Mucosa of stomach (tissue), 1 donor: ENCODE measurements at regions not wholly inside any gene's neighbourhood (a gene's known extent, or its start where the extent isn't known, plus 50 kb on each side); places are given as distances from the start of the nearest gene placed in this dataset.

Experiments used
- H3K27me3 ChIP-seq: one replicate; pipeline ENCODE4 v1.7.0; 2013; ENCODE audit warnings: mild to moderate bottlenecking, low read length; ENCODE audit not compliant: control insufficient read depth, insufficient read depth
- H3K36me3 ChIP-seq: one replicate; pipeline ENCODE4 v1.7.0; 2013; ENCODE audit warnings: low read length; ENCODE audit not compliant: control insufficient read depth, insufficient read depth
- H3K4me1 ChIP-seq: one replicate; pipeline ENCODE4 v1.7.0; 2013; ENCODE audit warnings: mild to moderate bottlenecking, low read length; ENCODE audit not compliant: control insufficient read depth, insufficient read depth
- H3K4me3 ChIP-seq: one replicate; pipeline ENCODE4 v1.7.0; 2013; ENCODE audit warnings: low read length
- H3K9ac ChIP-seq: one replicate; pipeline ENCODE4 v1.7.0; 2013; ENCODE audit warnings: mild to moderate bottlenecking, low read length, moderate library complexity
- H3K9me3 ChIP-seq: one replicate; pipeline ENCODE4 v1.7.0; 2013; ENCODE audit warnings: mild to moderate bottlenecking, low read length, moderate library complexity; ENCODE audit not compliant: control insufficient read depth
- donor health status: Pancreatic carcinoma.

GRCh38 chr1:163876546-163876945 lies 554.8 kb downstream of the NUF2 start:
- no peaks in the 10 kb centered on the region for H3K9me3 ChIP-seq
- H3K4me3 ChIP-seq, result no peak overlapping the region
- no peaks in the 10 kb centered on the region for H3K36me3 ChIP-seq
- no peaks in the 10 kb centered on the region for H3K27me3 ChIP-seq
- H3K4me1 ChIP-seq, result peaks cover 14% of the 10 kb centered on the region
- H3K9ac ChIP-seq, result no peak overlapping the region

GRCh38 chr1:163877016-163877415 lies 555.3 kb downstream of the NUF2 start:
- H3K4me3 ChIP-seq, result no peak overlapping the region
- no peak overlapping the region for H3K9ac ChIP-seq
- peaks cover 14% of the 10 kb centered on the region for H3K4me1 ChIP-seq
- H3K9me3 ChIP-seq, result no peaks in the 10 kb centered on the region
- no peaks in the 10 kb centered on the region for H3K36me3 ChIP-seq
- no peaks in the 10 kb centered on the region for H3K27me3 ChIP-seq

- no peaks in the 10 kb centered on the region for H3K9me3 ChIP-seq
- H3K4me1 ChIP-seq, result no peaks in the 10 kb centered on the region
- no peak overlapping the region for H3K4me3 ChIP-seq
- H3K9ac ChIP-seq, result no peak overlapping the region
- no peaks in the 10 kb centered on the region for H3K27me3 ChIP-seq
- no peaks in the 10 kb centered on the region for H3K36me3 ChIP-seq
Observed at GRCh38 chr1:163885510-163885909, 563.8 kb downstream of the NUF2 start.

- H3K4me3 ChIP-seq, result no peak overlapping the region
- no peaks in the 10 kb centered on the region for H3K4me1 ChIP-seq
- H3K36me3 ChIP-seq, result no peaks in the 10 kb centered on the region
- H3K9me3 ChIP-seq, result no peaks in the 10 kb centered on the region
- H3K9ac ChIP-seq, result no peak overlapping the region
- H3K27me3 ChIP-seq, result no peaks in the 10 kb centered on the region
Observed at GRCh38 chr1:163896001-163896400, 574.2 kb downstream of the NUF2 start.

- Histone ChIP-seq H3K9me3 (no peaks in the 10 kb centered on the region), H3K9ac (no peak overlapping the region), H3K27me3 (no peaks in the 10 kb centered on the region), H3K4me1 (no peaks in the 10 kb centered on the region), H3K36me3 (no peaks in the 10 kb centered on the region), H3K4me3 (no peak overlapping the region)
Observed at GRCh38 chr1:163897412-163898155, 575.8 kb downstream of the NUF2 start.

- H3K9me3 ChIP-seq, result no peaks in the 10 kb centered on the region
- H3K4me1 ChIP-seq, result no peaks in the 10 kb centered on the region
- no peaks in the 10 kb centered on the region for H3K36me3 ChIP-seq
- no peak overlapping the region for H3K4me3 ChIP-seq
- H3K27me3 ChIP-seq, result no peaks in the 10 kb centered on the region
- no peak overlapping the region for H3K9ac ChIP-seq
Observed at GRCh38 chr1:163906283-163906682, 584.5 kb downstream of the NUF2 start.

GRCh38 chr1:163912170-163912884 lies 590.6 kb downstream of the NUF2 start:
- Histone ChIP-seq H3K9ac (no peak overlapping the region), H3K9me3 (no peaks in the 10 kb centered on the region), H3K4me1 (no peaks in the 10 kb centered on the region), H3K27me3 (no peaks in the 10 kb centered on the region), H3K4me3 (no peak overlapping the region), H3K36me3 (no peaks in the 10 kb centered on the region)

- H3K9ac ChIP-seq, result no peak overlapping the region
- no peaks in the 10 kb centered on the region for H3K36me3 ChIP-seq
- no peak overlapping the region for H3K4me3 ChIP-seq
- no peaks in the 10 kb centered on the region for H3K27me3 ChIP-seq
- H3K9me3 ChIP-seq, result no peaks in the 10 kb centered on the region
- no peaks in the 10 kb centered on the region for H3K4me1 ChIP-seq
Observed at GRCh38 chr1:163914785-163915413, 593.1 kb downstream of the NUF2 start.

- Histone ChIP-seq H3K9ac (no peak overlapping the region), H3K4me1 (no peaks in the 10 kb centered on the region), H3K4me3 (no peak overlapping the region), H3K9me3 (no peaks in the 10 kb centered on the region), H3K27me3 (no peaks in the 10 kb centered on the region), H3K36me3 (no peaks in the 10 kb centered on the region)
Observed at GRCh38 chr1:163922743-163923201, 601.0 kb downstream of the NUF2 start.

- Histone ChIP-seq H3K36me3 (no peaks in the 10 kb centered on the region), H3K4me1 (no peaks in the 10 kb centered on the region), H3K27me3 (no peaks in the 10 kb centered on the region), H3K9me3 (no peaks in the 10 kb centered on the region), H3K9ac (no peak overlapping the region), H3K4me3 (no peak overlapping the region)
Observed at GRCh38 chr1:163924041-163924440, 602.3 kb downstream of the NUF2 start.

GRCh38 chr1:163927493-163927892 lies 605.7 kb downstream of the NUF2 start:
- Histone ChIP-seq H3K36me3 (no peaks in the 10 kb centered on the region), H3K4me3 (no peak overlapping the region), H3K9me3 (no peaks in the 10 kb centered on the region), H3K9ac (no peak overlapping the region), H3K27me3 (no peaks in the 10 kb centered on the region), H3K4me1 (no peaks in the 10 kb centered on the region)

- H3K9ac ChIP-seq, result no peak overlapping the region
- no peaks in the 10 kb centered on the region for H3K27me3 ChIP-seq
- H3K4me3 ChIP-seq, result no peak overlapping the region
- H3K36me3 ChIP-seq, result no peaks in the 10 kb centered on the region
- no peaks in the 10 kb centered on the region for H3K4me1 ChIP-seq
- H3K9me3 ChIP-seq, result no peaks in the 10 kb centered on the region
Observed at GRCh38 chr1:163928069-163928468, 606.3 kb downstream of the NUF2 start.
